HG03135 (cell line): ENCODE measurements at regions not wholly inside any gene's neighbourhood (a gene's known extent, or its start where the extent isn't known, plus 50 kb on each side); places are given as distances from the start of the nearest gene placed in this dataset.
"Not testable (repeated sequence)": the region's sequence is repeated elsewhere in the genome, so short reads cannot be mapped to it uniquely, and the experiment has no call there.

Experiments
- ATAC-seq: cut with Tn5 transposase; IDR thresholded peaks from one replicate; pipeline ENCODE4 v1.9.1; 2021; ENCODE audit warnings: mild to moderate bottlenecking, moderate library complexity; ENCODE audit not compliant: unreplicated experiment

GRCh38 chr14:106347890-106348755, 821.7 kb downstream of the TMEM121 start:
- ATAC-seq: no peak

- not testable (repeated sequence) for ATAC-seq
Measured at GRCh38 chr14:106348873-106349540, 822.6 kb downstream of the TMEM121 start.

- ATAC-seq: not testable (repeated sequence)
Measured at GRCh38 chr14:106349678-106350457, 823.5 kb downstream of the TMEM121 start.

GRCh38 chr14:106355007-106355791, 828.8 kb downstream of the TMEM121 start:
- not testable (repeated sequence) for ATAC-seq

GRCh38 chr14:106355881-106356642, 829.7 kb downstream of the TMEM121 start:
- ATAC-seq: not testable (repeated sequence)

- not testable (repeated sequence) for ATAC-seq
Measured at GRCh38 chr14:106356643-106356930, 830.2 kb downstream of the TMEM121 start.

GRCh38 chr14:106359157-106359887, 832.9 kb downstream of the TMEM121 start:
- ATAC-seq: not testable (repeated sequence)

- not testable (repeated sequence) for ATAC-seq
Measured at GRCh38 chr14:106365371-106365770, 839.0 kb downstream of the TMEM121 start.

GRCh38 chr14:106365894-106366293, 839.5 kb downstream of the TMEM121 start:
- not testable (repeated sequence) for ATAC-seq

- ATAC-seq: not testable (repeated sequence)
Measured at GRCh38 chr14:106366971-106367370, 840.6 kb downstream of the TMEM121 start.

GRCh38 chr14:106369456-106369855, 843.1 kb downstream of the TMEM121 start:
- ATAC-seq: not testable (repeated sequence)

GRCh38 chr14:106372870-106373652, 846.7 kb downstream of the TMEM121 start:
- ATAC-seq: no peak

- not testable (repeated sequence) for ATAC-seq
Measured at GRCh38 chr14:106373653-106374110, 847.3 kb downstream of the TMEM121 start.

- no peak for ATAC-seq
Measured at GRCh38 chr14:106377432-106377831, 851.0 kb downstream of the TMEM121 start.

- ATAC-seq: no peak
Measured at GRCh38 chr14:106378191-106378590, 851.8 kb downstream of the TMEM121 start.

- no peak for ATAC-seq
Measured at GRCh38 chr14:106380740-106381139, 854.4 kb downstream of the TMEM121 start.

- not testable (repeated sequence) for ATAC-seq
Measured at GRCh38 chr14:106389186-106389585, 862.8 kb downstream of the TMEM121 start.

- no peak for ATAC-seq
Measured at GRCh38 chr14:106390401-106390800, 864.0 kb downstream of the TMEM121 start.
